Omental fat pad (tissue), 3 donors: ENCODE measurements at regions not wholly inside any gene's neighbourhood (a gene's known extent, or its start where the extent isn't known, plus 50 kb on each side); places are given as distances from the start of the nearest gene placed in this dataset.
"Not testable (repeated sequence)": the region's sequence is repeated elsewhere in the genome, so short reads cannot be mapped to it uniquely, and the experiment has no call there.

Experiments used
- ATAC-seq: fragments of 150-250 bp; one replicate; pipeline ENCODE4 v1.9.1; 2016; ENCODE audit warnings: mild to moderate bottlenecking, moderate library complexity; ENCODE audit not compliant: low FRiP score
- DNase-seq: peaks from one replicate; pipeline ENCODE4 v3.0.0-alpha.2; 2019; ENCODE audit warnings: low spot score
- TF ChIP-seq, protein P1 (sequence below), 3 donors: fragments of 450-650 bp; IDR thresholded peaks; one replicate each; pipeline ENCODE4 v1.5.1; 2016 to 2017; ENCODE audit warnings: antibody characterized with exemption in 3 of 3, mild to moderate bottlenecking in 3 of 3, moderate library complexity in 2 of 3

DNA sequence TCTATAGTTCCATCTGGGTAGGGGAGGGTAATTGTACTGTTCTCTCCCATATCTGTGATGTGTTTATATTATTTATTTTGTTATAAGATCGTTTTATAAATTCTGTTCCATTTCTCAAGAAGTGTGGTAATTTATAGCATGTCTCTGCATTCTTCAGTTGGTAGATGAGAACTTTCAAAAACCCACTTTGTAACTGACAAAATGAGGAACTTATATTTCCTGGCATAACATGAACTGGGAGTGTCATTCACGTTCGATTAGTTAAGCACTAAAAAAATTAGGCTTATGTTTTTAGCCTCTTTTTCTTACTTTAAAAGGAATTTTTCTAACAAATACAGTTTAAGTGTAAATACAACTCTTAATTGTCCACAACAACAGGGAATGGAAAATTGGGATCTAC is 230.8 kb downstream of the CGGBP1 start:
- no peak for ATAC-seq
- TF ChIP-seq, protein P1, sequence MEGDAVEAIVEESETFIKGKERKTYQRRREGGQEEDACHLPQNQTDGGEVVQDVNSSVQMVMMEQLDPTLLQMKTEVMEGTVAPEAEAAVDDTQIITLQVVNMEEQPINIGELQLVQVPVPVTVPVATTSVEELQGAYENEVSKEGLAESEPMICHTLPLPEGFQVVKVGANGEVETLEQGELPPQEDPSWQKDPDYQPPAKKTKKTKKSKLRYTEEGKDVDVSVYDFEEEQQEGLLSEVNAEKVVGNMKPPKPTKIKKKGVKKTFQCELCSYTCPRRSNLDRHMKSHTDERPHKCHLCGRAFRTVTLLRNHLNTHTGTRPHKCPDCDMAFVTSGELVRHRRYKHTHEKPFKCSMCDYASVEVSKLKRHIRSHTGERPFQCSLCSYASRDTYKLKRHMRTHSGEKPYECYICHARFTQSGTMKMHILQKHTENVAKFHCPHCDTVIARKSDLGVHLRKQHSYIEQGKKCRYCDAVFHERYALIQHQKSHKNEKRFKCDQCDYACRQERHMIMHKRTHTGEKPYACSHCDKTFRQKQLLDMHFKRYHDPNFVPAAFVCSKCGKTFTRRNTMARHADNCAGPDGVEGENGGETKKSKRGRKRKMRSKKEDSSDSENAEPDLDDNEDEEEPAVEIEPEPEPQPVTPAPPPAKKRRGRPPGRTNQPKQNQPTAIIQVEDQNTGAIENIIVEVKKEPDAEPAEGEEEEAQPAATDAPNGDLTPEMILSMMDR (IDR thresholded peaks at IDR 0.05) = no peak

DNA sequence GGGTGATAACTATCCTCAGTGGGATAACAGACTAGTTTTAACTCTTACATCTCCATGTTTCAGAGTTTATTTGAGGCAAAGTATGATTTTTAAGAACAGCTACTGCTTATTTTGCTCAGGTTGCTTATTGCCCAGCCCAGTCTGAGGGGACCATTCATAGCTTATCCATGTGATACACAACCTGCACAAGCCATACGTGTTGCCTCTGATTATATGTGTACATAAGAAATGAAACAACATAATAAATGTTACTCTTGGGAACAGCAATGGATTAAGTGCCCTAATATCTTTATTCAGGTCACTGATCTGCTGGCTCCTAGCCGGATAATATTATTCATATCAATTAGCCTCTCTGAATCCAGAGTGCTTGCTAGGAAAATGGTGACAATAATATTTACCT is 236.2 kb downstream of the CGGBP1 start:
- DNase-seq (no peak), ATAC-seq (no peak)
- TF ChIP-seq, protein P1 (IDR thresholded peaks at IDR 0.05) = no peak

More for the DNA sequence above, 230.8 kb downstream of the CGGBP1 start:
- no peak for DNase-seq

DNA sequence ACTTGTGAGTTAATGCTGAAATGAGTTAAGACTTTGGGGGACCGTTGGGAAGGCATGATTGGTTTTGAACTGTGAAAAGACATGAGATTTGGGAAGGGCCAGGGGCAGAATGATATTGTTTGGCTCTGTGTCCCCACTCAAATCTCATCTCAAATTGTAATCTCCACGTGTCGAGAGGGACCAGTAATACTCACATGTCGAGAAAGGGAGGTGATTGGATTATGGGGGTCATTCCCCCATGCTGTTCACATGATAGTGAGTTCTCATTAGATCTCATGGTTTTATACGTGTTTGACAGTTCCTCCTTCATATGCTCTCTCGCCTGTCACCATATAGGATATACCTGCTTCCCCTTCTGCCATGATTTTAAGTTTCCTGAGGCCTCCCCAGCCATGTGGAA is 245.3 kb downstream of the CGGBP1 start:
- not testable (repeated sequence) for ATAC-seq

DNA sequence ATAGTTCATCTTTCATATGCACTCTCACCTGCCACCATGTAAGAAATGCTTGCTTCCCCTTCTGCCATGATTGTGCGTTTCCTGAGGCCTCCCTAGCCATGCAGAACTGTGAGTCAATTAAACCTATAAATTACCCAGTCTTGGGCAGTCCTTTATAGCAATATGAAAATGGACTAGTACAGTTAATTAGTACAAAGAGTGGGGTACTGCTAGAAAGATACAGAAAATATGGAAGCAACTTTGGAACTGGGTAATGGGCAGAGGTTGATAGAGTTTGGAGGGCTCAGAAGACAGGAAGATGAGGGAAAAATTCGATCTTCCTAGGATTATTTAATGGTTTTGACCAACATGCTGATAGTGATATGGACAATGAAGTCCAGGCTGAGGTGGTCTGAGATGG is 246.9 kb downstream of the CGGBP1 start:
- TF ChIP-seq, protein P1 (IDR thresholded peaks at IDR 0.05) = no peak
- ATAC-seq = no peak
- no peak for DNase-seq

More for the DNA sequence above, 245.3 kb downstream of the CGGBP1 start:
- DNase-seq = not testable (repeated sequence)

DNA sequence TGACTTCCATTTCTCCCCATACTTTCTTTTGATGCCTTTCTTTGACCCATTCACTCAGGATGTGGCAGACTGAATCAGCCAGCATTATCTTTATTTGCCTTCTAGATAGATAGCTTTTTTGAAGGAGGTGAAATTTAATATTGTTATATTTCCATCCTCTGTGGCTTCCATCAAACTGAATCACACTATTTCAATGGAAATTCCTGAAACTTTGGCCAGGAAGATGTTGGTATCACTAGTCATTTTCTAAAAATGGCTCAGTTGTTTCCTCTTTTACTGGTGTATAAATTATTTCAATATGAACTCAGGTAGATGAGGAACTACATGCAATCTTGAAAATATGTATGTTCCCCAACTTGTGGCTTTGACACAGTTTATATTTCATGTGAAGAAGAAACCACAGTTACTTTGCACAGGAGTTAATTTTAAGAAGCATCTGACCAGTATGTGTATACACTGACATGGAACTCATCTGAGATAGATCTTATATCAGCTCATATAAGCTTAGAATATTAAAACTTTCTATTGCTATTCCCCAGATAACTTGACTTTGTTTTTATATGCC is 248.3 kb downstream of the CGGBP1 start:
- TF ChIP-seq, protein P1 (IDR thresholded peaks at IDR 0.05) = no peak
- no peak for ATAC-seq
- no peak for DNase-seq

DNA sequence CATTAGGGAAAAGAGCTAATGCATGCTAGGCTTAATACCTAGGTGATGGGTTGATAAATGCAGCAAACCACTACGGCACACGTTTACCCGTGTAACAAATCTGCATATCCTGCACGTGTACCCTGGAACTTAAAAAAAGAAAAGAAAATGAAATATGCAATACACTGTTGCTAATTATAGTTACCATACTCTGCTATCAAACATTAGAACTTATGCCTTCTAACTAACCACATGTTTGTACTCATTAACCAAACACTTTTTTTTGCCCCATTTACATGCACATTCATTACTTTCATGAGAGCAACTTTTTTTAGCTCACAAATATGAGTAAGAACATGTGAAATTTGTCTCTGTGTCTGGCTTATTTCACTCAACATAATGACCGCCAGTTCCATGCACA is 253.1 kb downstream of the CGGBP1 start:
- TF ChIP-seq, protein P1 (IDR thresholded peaks at IDR 0.05) = no peak
- no peak for DNase-seq
- ATAC-seq = no peak

DNA sequence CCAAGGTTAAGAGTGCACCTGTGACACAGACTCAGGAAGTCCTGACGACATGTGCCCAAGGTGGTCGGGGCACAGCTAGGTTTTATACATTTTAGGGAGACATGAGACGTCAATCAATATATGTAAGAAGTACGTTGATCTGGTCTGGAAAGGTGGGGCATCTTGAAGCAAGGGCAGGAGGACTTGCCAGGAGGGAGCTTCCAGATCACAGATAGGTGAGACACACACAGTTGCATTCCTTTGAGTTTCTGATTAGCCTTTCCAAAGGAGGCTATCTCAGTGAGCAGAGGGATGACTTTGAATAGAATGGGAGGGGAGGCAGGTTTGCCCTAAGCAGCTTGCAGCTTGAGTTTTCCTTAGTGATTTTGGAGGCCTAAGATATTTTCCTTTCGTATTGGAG is 257.4 kb downstream of the CGGBP1 start:
- no peak for ATAC-seq
- TF ChIP-seq, protein P1 (IDR thresholded peaks at IDR 0.05) = no peak
- DNase-seq = no peak

DNA sequence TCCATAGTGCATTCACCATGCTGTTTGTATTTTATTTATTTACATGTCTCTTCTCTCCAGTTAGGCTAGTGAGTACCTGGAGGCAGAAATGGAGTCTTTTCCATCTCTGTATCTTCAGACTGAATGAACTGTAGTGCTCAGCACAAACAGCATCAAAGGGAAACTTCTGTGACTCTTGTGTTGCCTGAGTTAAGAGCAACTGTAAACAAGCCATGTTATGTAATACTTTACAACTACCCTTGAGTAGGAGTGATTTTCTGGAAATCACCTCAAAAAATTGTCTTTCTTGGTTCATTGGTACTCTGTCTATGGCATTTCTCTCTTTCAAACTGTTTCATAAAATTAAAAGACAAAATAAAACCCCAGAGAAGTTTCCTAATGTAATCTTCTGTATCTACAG is 258.3 kb downstream of the CGGBP1 start:
- TF ChIP-seq, protein P1 (IDR thresholded peaks at IDR 0.05) = no peak
- ATAC-seq = no peak
- no peak for DNase-seq
